CD4-positive, alpha-beta T cell treated with Interleukin-4 for 1 hour (primary cell): ENCODE measurements at regions not wholly inside any gene's neighbourhood (a gene's known extent, or its start where the extent isn't known, plus 50 kb on each side); places are given as distances from the start of the nearest gene placed in this dataset.
A peak's percentile ranks its signal among the peaks of the same experiment; 100 is the strongest.
"Not testable (repeated sequence)": the region's sequence is repeated elsewhere in the genome, so short reads cannot be mapped to it uniquely, and the experiment has no call there.

ENCODE experiments used
- DNase-seq, 2 donors: peaks; one replicate each; pipeline ENCODE4 v3.0.0-alpha.2; 2020 to 2022

- DNase-seq = no peak
Observed at GRCh38 chr4:83981156-83981555, 445.2 kb downstream of the GPAT3 start.

- DNase-seq = no peak
Observed at GRCh38 chr4:83979773-83980172, 443.9 kb downstream of the GPAT3 start.

- DNase-seq = no peak
Observed at GRCh38 chr4:83974111-83974780, 438.3 kb downstream of the GPAT3 start.

- peak in 1 of 2 donors; percentile 3 for DNase-seq
Observed at GRCh38 chr4:83964996-83965541, 429.2 kb downstream of the GPAT3 start.

- no peak for DNase-seq
Observed at GRCh38 chr4:83962492-83962891, 426.6 kb downstream of the GPAT3 start.

GRCh38 chr4:83961575-83961974 is 425.7 kb downstream of the GPAT3 start:
- DNase-seq = no peak

GRCh38 chr4:83959160-83959559 is 423.3 kb downstream of the GPAT3 start:
- no peak for DNase-seq

GRCh38 chr4:83947830-83948193 is 411.9 kb downstream of the GPAT3 start:
- no peak for DNase-seq

GRCh38 chr4:83947125-83947829 is 411.4 kb downstream of the GPAT3 start:
- no peak for DNase-seq

GRCh38 chr4:83943691-83944090 is 407.8 kb downstream of the GPAT3 start:
- not testable (repeated sequence) for DNase-seq

GRCh38 chr4:83932750-83933391 is 397.0 kb downstream of the GPAT3 start:
- DNase-seq = no peak

- no peak for DNase-seq
Observed at GRCh38 chr4:83931659-83932438, 395.9 kb downstream of the GPAT3 start.

GRCh38 chr4:83929550-83929949 is 393.6 kb downstream of the GPAT3 start:
- DNase-seq = no peak

GRCh38 chr4:83926950-83927349 is 391.0 kb downstream of the GPAT3 start:
- no peak for DNase-seq

GRCh38 chr4:83923341-83923740 is 387.4 kb downstream of the GPAT3 start:
- no peak for DNase-seq

GRCh38 chr4:83922402-83922801 is 386.5 kb downstream of the GPAT3 start:
- no peak for DNase-seq

GRCh38 chr4:83921124-83921523 is 385.2 kb downstream of the GPAT3 start:
- DNase-seq = no peak

GRCh38 chr4:83920375-83920774 is 384.5 kb downstream of the GPAT3 start:
- DNase-seq = no peak

GRCh38 chr4:83917572-83917971 is 381.7 kb downstream of the GPAT3 start:
- DNase-seq = no peak

- DNase-seq = no peak
Observed at GRCh38 chr4:83910693-83911092, 374.8 kb downstream of the GPAT3 start.

GRCh38 chr4:83906561-83906960 is 370.7 kb downstream of the GPAT3 start:
- DNase-seq = no peak

- no peak for DNase-seq
Observed at GRCh38 chr4:83905952-83906351, 370.0 kb downstream of the GPAT3 start.

- DNase-seq = not testable (repeated sequence)
Observed at GRCh38 chr4:83903740-83904139, 367.8 kb downstream of the GPAT3 start.
